ENCODE measurements at regions not wholly inside any gene's neighbourhood (a gene's known extent, or its start where the extent isn't known, plus 50 kb on each side); places are given as distances from the start of the nearest gene placed in this dataset.
A peak's percentile ranks its signal among the peaks of the same experiment; 100 is the strongest.

- H3K9me3 ChIP-seq (ENCODE audit: low read depth, low read length), result no peaks in the 10 kb centered on the region
- no peaks in the 10 kb centered on the region for H3K36me3 ChIP-seq (ENCODE audit: insufficient read depth, low read length)
- TF ChIP-seq EZH2 (IDR thresholded peaks at IDR 0.05), result no peak
- TF ChIP-seq POLR2AphosphoS5 (IDR thresholded peaks at IDR 0.05; ENCODE audit: borderline replicate concordance, low read depth, low read length), result no peak
- TF ChIP-seq FOXP2 (optimal IDR thresholded peaks at IDR 0.05; ENCODE audit: control extremely low read depth, extremely low read length, insufficient read depth), result no peak
- H3K27ac ChIP-seq, result no peak overlapping the region
- DNase-seq (ENCODE audit: low read depth, low spot score), result no peak
- no peak overlapping the region for H3K9ac ChIP-seq (ENCODE audit: insufficient read length)
- no peak overlapping the region for H3K4me3 ChIP-seq
These were observed 77.2 kb downstream of the DDIT4L start for GRCh38 chr4:100113096-100113495.

GRCh38 chr4:100109921-100110320 is 80.3 kb downstream of the DDIT4L start:
- TF ChIP-seq EZH2 (IDR thresholded peaks at IDR 0.05), result no peak
- no peak overlapping the region for H3K27ac ChIP-seq
- no peak overlapping the region for H3K4me3 ChIP-seq
- H3K36me3 ChIP-seq (ENCODE audit: insufficient read depth, low read length), result no peaks in the 10 kb centered on the region
- no peak overlapping the region for H3K9ac ChIP-seq (ENCODE audit: insufficient read length)
- DNase-seq (ENCODE audit: low read depth, low spot score), result no peak
- no peaks in the 10 kb centered on the region for H3K9me3 ChIP-seq (ENCODE audit: low read depth, low read length)

DNA sequence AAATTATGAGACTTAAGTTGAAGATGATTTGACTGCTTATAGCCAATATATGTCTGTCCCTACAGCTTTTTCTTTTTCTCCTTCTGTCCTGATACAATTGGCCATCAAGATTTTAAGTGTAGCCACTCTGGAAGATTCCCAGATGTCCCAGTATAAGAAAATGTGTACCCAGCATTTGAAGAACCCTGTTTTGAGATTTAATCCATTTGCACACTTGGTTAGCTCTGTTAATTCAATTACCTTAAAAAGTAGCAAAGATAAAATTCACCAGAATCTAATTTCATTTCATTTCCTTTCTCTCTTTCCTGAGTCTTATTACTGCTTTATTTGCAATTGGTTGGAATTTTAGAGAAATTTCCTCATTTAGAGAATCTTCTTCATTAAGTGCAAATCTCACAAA is 81.4 kb downstream of the DDIT4L start:
- H3K36me3 ChIP-seq (ENCODE audit: insufficient read depth, low read length), result no peaks in the 10 kb centered on the region
- peak overlapping the region; percentile 10; the same call in 1 of the 2 replicates for H3K27ac ChIP-seq
- TF ChIP-seq EZH2 (IDR thresholded peaks at IDR 0.05) (no peak), POLR2AphosphoS5 (IDR thresholded peaks at IDR 0.05; ENCODE audit: borderline replicate concordance, low read depth, low read length) (no peak)

GRCh38 chr4:100106982-100107381 is 83.3 kb downstream of the DDIT4L start:
- no peak overlapping the region for H3K27ac ChIP-seq
- no peak for DNase-seq (ENCODE audit: low read depth, low spot score)
- no peak overlapping the region for H3K4me3 ChIP-seq
- TF ChIP-seq POLR2AphosphoS5 (IDR thresholded peaks at IDR 0.05; ENCODE audit: borderline replicate concordance, low read depth, low read length), result no peak
- no peak overlapping the region for H3K9ac ChIP-seq (ENCODE audit: insufficient read length)
- H3K9me3 ChIP-seq (ENCODE audit: low read depth, low read length), result no peaks in the 10 kb centered on the region
- no peaks in the 10 kb centered on the region for H3K36me3 ChIP-seq (ENCODE audit: insufficient read depth, low read length)

More for the DNA sequence above, 81.4 kb downstream of the DDIT4L start:
- Histone ChIP-seq H3K9ac (ENCODE audit: insufficient read length) (no peak overlapping the region), H3K9me3 (ENCODE audit: low read depth, low read length) (no peaks in the 10 kb centered on the region), H3K4me3 (no peak overlapping the region)
- DNase-seq (ENCODE audit: low read depth, low spot score), result no peak

DNA sequence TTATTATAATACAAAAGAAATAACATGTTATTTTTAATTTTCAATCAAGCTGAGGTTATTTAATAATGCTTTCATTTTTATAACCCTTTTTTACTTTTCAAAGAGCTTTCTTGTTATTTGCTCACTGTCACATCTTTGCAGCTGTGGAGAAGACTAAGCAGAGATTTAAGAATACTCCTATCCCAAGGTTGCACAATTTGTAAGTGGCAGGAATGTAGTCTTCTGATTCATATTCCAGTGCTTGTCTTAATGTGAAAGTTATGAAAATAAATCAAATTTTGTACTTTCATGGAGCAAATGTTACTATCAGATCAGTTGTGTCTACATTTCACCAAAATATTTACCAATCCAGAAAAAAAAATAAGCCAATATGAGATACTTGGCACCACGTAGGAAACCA is 86.6 kb downstream of the DDIT4L start:
- DNase-seq (ENCODE audit: low read depth, low spot score), result no peak
- H3K4me3 ChIP-seq, result no peak overlapping the region
- no peak overlapping the region for H3K9ac ChIP-seq (ENCODE audit: insufficient read length)
- TF ChIP-seq FOXP2 (optimal IDR thresholded peaks at IDR 0.05; ENCODE audit: control extremely low read depth, extremely low read length, insufficient read depth), result no peak
- no peak for TF ChIP-seq POLR2AphosphoS5 (IDR thresholded peaks at IDR 0.05; ENCODE audit: borderline replicate concordance, low read depth, low read length)
- TF ChIP-seq EZH2 (IDR thresholded peaks at IDR 0.05), result no peak
- no peaks in the 10 kb centered on the region for H3K9me3 ChIP-seq (ENCODE audit: low read depth, low read length)
- H3K36me3 ChIP-seq (ENCODE audit: insufficient read depth, low read length), result no peaks in the 10 kb centered on the region
- no peak overlapping the region for H3K27ac ChIP-seq

DNA sequence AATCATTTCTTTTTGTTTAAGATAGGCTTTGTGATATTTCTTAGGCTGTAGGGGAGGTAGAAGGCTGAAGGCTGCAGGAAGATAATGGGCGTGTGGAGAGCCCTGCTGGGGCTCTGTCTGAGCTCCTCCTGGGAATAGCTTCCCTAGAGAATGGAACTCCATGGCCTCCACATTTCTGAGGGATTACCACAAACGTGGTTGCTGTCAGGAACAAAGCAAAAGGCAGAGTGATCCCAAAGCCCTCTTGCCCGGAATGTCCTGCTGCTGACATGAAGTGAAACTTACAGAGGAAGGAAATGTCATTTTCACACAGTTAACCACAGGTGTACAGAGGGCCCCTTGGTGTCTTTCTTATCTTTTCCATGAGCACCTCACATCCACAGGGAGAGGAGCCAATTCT is 89.3 kb downstream of the DDIT4L start:
- H3K27ac ChIP-seq, result no peak overlapping the region
- H3K36me3 ChIP-seq (ENCODE audit: insufficient read depth, low read length), result no peaks in the 10 kb centered on the region
- TF ChIP-seq POLR2AphosphoS5 (IDR thresholded peaks at IDR 0.05; ENCODE audit: borderline replicate concordance, low read depth, low read length), result no peak
- TF ChIP-seq FOXP2 (optimal IDR thresholded peaks at IDR 0.05; ENCODE audit: control extremely low read depth, extremely low read length, insufficient read depth), result no peak
- no peak for TF ChIP-seq EZH2 (IDR thresholded peaks at IDR 0.05)
- no peak overlapping the region for H3K4me3 ChIP-seq
- H3K9me3 ChIP-seq (ENCODE audit: low read depth, low read length), result no peaks in the 10 kb centered on the region
- DNase-seq (ENCODE audit: low read depth, low spot score), result no peak
- H3K9ac ChIP-seq (ENCODE audit: insufficient read length), result no peak overlapping the region

DNA sequence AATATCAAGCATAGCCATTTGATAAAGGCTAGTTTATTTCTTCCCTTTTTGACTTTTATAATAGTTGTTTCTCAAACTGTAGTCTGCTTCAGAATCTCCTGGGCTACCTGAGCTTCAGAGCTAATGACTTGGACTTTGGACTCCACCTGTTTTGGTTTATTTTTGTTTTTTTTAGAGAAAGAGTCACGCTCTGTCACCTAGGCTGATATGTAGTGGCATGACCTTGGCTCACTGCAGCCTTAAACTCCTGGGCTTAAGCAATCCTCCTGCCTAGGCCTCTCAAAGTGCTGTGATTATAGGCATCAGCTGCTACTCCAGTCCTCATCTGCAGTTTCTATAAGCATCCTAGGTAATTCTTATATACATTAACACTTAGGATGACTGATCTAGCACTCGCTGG is 90.5 kb downstream of the DDIT4L start:
- no peak for DNase-seq (ENCODE audit: low read depth, low spot score)

GRCh38 chr4:100098681-100099080 is 91.6 kb downstream of the DDIT4L start:
- Histone ChIP-seq H3K9me3 (ENCODE audit: low read depth, low read length) (no peaks in the 10 kb centered on the region), H3K36me3 (ENCODE audit: insufficient read depth, low read length) (no peaks in the 10 kb centered on the region), H3K27ac (no peak overlapping the region), H3K4me3 (no peak overlapping the region), H3K9ac (ENCODE audit: insufficient read length) (no peak overlapping the region)
- TF ChIP-seq POLR2AphosphoS5 (IDR thresholded peaks at IDR 0.05; ENCODE audit: borderline replicate concordance, low read depth, low read length), result no peak
- TF ChIP-seq FOXP2 (optimal IDR thresholded peaks at IDR 0.05; ENCODE audit: control extremely low read depth, extremely low read length, insufficient read depth), result no peak
- TF ChIP-seq EZH2 (IDR thresholded peaks at IDR 0.05), result no peak
- no peak for DNase-seq (ENCODE audit: low read depth, low spot score)

More for the DNA sequence above, 90.5 kb downstream of the DDIT4L start:
- H3K4me3 ChIP-seq, result no peak overlapping the region
- no peaks in the 10 kb centered on the region for H3K9me3 ChIP-seq (ENCODE audit: low read depth, low read length)
- no peak overlapping the region for H3K9ac ChIP-seq (ENCODE audit: insufficient read length)
- no peak for TF ChIP-seq FOXP2 (optimal IDR thresholded peaks at IDR 0.05; ENCODE audit: control extremely low read depth, extremely low read length, insufficient read depth)
- TF ChIP-seq POLR2AphosphoS5 (IDR thresholded peaks at IDR 0.05; ENCODE audit: borderline replicate concordance, low read depth, low read length), result no peak
- no peak for TF ChIP-seq EZH2 (IDR thresholded peaks at IDR 0.05)
- no peaks in the 10 kb centered on the region for H3K36me3 ChIP-seq (ENCODE audit: insufficient read depth, low read length)
- no peak overlapping the region for H3K27ac ChIP-seq

- H3K9me3 ChIP-seq (ENCODE audit: low read depth, low read length), result no peaks in the 10 kb centered on the region
- no peak overlapping the region for H3K4me3 ChIP-seq
- TF ChIP-seq EZH2 (IDR thresholded peaks at IDR 0.05) (no peak), POLR2AphosphoS5 (IDR thresholded peaks at IDR 0.05; ENCODE audit: borderline replicate concordance, low read depth, low read length) (no peak), FOXP2 (optimal IDR thresholded peaks at IDR 0.05; ENCODE audit: control extremely low read depth, extremely low read length, insufficient read depth) (no peak)
- no peak overlapping the region for H3K9ac ChIP-seq (ENCODE audit: insufficient read length)
- H3K36me3 ChIP-seq (ENCODE audit: insufficient read depth, low read length), result no peaks in the 10 kb centered on the region
- H3K27ac ChIP-seq, result no peak overlapping the region
- no peak for DNase-seq (ENCODE audit: low read depth, low spot score)
These were observed 92.2 kb downstream of the DDIT4L start for GRCh38 chr4:100098011-100098545.
